ENCODE measurements at regions not wholly inside any gene's neighbourhood (a gene's known extent, or its start where the extent isn't known, plus 50 kb on each side); places are given as distances from the start of the nearest gene placed in this dataset.

DNA sequence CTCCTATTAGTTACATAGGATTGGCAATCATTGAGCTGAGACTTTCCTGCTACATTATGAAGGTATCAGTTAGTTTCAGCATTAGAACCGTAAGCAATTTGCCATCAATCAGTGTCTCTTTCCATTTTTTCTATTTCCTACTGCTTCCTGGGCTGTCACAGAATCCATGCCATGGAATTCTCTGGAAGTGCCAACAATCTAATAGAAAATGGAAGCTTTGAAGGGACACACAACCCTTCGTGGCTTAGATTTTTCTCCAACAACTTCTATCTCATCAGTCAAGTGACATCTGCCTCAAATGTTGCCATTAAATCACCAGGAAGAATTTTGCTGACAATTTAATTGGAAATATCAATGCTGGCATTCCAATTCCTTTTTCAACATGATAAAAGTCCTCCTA, 183.5 kb upstream of the PARD3B start:
- Histone ChIP-seq H3K4me2 (ENCODE audit: low read depth, low read length, poor library complexity, severe bottlenecking) (no peak overlapping the region), H3K9me3 (ENCODE audit: insufficient read depth, low read depth, low read length) (no peaks in the 10 kb centered on the region), H3F3A (ENCODE audit: low read depth) (no peaks in the 10 kb centered on the region), H4K20me1 (ENCODE audit: insufficient read depth, low read length, poor library complexity, severe bottlenecking) (no peaks in the 10 kb centered on the region), H3K4me1 (ENCODE audit: insufficient read depth, low read length, poor library complexity, severe bottlenecking) (no peaks in the 10 kb centered on the region), H3K36me3 (ENCODE audit: insufficient read depth, low read length) (no peaks in the 10 kb centered on the region), H3K4me3 (ENCODE audit: low read length, poor library complexity, severe bottlenecking) (no peak overlapping the region), H3K9ac (ENCODE audit: low read depth, low read length, poor library complexity, severe bottlenecking) (no peak overlapping the region), H2AFZ (ENCODE audit: low read length) (no peak overlapping the region), H3K27me3 (ENCODE audit: insufficient read depth, low read length, poor library complexity, severe bottlenecking) (no peaks in the 10 kb centered on the region), H3K9me2 (replicated peaks; ENCODE audit: low read depth, low read length) (no peaks in the 10 kb centered on the region), H3K79me2 (ENCODE audit: insufficient read depth, low read length) (no peaks in the 10 kb centered on the region)
- TF ChIP-seq EZH2phosphoT487 (IDR thresholded peaks at IDR 0.05; ENCODE audit: borderline replicate concordance) = no peak
- TF ChIP-seq, protein P1, sequence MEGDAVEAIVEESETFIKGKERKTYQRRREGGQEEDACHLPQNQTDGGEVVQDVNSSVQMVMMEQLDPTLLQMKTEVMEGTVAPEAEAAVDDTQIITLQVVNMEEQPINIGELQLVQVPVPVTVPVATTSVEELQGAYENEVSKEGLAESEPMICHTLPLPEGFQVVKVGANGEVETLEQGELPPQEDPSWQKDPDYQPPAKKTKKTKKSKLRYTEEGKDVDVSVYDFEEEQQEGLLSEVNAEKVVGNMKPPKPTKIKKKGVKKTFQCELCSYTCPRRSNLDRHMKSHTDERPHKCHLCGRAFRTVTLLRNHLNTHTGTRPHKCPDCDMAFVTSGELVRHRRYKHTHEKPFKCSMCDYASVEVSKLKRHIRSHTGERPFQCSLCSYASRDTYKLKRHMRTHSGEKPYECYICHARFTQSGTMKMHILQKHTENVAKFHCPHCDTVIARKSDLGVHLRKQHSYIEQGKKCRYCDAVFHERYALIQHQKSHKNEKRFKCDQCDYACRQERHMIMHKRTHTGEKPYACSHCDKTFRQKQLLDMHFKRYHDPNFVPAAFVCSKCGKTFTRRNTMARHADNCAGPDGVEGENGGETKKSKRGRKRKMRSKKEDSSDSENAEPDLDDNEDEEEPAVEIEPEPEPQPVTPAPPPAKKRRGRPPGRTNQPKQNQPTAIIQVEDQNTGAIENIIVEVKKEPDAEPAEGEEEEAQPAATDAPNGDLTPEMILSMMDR (conservative IDR thresholded peaks at IDR 0.05; ENCODE audit: low read length) = no peak

DNA sequence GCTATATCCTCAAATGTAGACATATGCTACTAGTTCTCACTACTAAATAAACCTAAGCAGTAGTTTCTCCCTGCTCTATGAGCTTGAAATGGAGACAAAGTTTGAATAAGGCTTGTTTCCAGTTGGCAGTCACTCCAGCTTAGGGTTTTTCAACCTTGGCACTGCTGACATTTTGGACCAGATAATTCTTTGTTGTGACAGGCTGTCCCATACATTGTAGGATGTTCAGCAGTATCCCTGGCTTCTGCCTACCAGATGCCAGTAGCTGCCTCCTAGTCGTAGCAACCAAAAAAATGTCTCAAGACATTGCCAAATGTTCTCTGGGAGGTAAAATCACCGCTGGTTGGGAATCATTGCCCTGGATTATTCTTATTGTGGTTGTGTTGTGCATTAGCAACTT, 182.7 kb upstream of the PARD3B start:
- no peaks in the 10 kb centered on the region for H3F3A ChIP-seq (ENCODE audit: low read depth)
- no peaks in the 10 kb centered on the region for H3K9me2 ChIP-seq (replicated peaks; ENCODE audit: low read depth, low read length)

DNA sequence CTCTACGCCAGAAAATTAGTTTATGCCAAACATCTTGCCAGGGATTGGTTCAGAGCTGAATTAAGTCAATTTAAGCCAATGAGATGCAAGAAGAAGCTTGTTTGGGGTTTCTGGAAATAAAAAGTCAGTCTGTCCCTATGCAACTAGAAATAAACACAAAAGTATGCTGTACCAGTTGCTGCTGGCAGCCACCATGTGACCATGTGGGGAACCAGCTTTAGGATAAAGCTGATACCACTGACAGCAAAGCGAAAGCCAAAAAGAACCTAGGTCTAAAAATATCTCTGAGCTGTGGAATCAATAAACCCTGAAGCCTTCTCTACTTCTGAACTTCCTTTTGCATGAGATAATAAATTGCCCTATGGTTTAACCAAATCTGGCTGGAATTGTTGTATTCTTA, 181.8 kb upstream of the PARD3B start:
- no peaks in the 10 kb centered on the region for H3K9me3 ChIP-seq (ENCODE audit: insufficient read depth, low read depth, low read length)
- no peaks in the 10 kb centered on the region for H3K9me2 ChIP-seq (replicated peaks; ENCODE audit: low read depth, low read length)
- H3K4me2 ChIP-seq (ENCODE audit: low read depth, low read length, poor library complexity, severe bottlenecking) = no peak overlapping the region
- no peak overlapping the region for H2AFZ ChIP-seq (ENCODE audit: low read length)
- H3K4me1 ChIP-seq (ENCODE audit: insufficient read depth, low read length, poor library complexity, severe bottlenecking) = no peaks in the 10 kb centered on the region
- no peak for TF ChIP-seq EZH2phosphoT487 (IDR thresholded peaks at IDR 0.05; ENCODE audit: borderline replicate concordance)
- TF ChIP-seq, protein P1 (conservative IDR thresholded peaks at IDR 0.05; ENCODE audit: low read length) = no peak
- H3K27me3 ChIP-seq (ENCODE audit: insufficient read depth, low read length, poor library complexity, severe bottlenecking) = no peaks in the 10 kb centered on the region
- no peaks in the 10 kb centered on the region for H3F3A ChIP-seq (ENCODE audit: low read depth)
- no peak overlapping the region for H3K9ac ChIP-seq (ENCODE audit: low read depth, low read length, poor library complexity, severe bottlenecking)
- H3K79me2 ChIP-seq (ENCODE audit: insufficient read depth, low read length) = no peaks in the 10 kb centered on the region
- no peaks in the 10 kb centered on the region for H4K20me1 ChIP-seq (ENCODE audit: insufficient read depth, low read length, poor library complexity, severe bottlenecking)
- H3K36me3 ChIP-seq (ENCODE audit: insufficient read depth, low read length) = no peaks in the 10 kb centered on the region
- H3K4me3 ChIP-seq (ENCODE audit: low read length, poor library complexity, severe bottlenecking) = no peak overlapping the region

More for the DNA sequence above, 182.7 kb upstream of the PARD3B start:
- no peaks in the 10 kb centered on the region for H3K4me1 ChIP-seq (ENCODE audit: insufficient read depth, low read length, poor library complexity, severe bottlenecking)
- H3K4me2 ChIP-seq (ENCODE audit: low read depth, low read length, poor library complexity, severe bottlenecking) = no peak overlapping the region
- no peaks in the 10 kb centered on the region for H4K20me1 ChIP-seq (ENCODE audit: insufficient read depth, low read length, poor library complexity, severe bottlenecking)
- no peaks in the 10 kb centered on the region for H3K79me2 ChIP-seq (ENCODE audit: insufficient read depth, low read length)
- no peak overlapping the region for H3K9ac ChIP-seq (ENCODE audit: low read depth, low read length, poor library complexity, severe bottlenecking)
- no peaks in the 10 kb centered on the region for H3K9me3 ChIP-seq (ENCODE audit: insufficient read depth, low read depth, low read length)
- H3K27me3 ChIP-seq (ENCODE audit: insufficient read depth, low read length, poor library complexity, severe bottlenecking) = no peaks in the 10 kb centered on the region
- no peak for TF ChIP-seq EZH2phosphoT487 (IDR thresholded peaks at IDR 0.05; ENCODE audit: borderline replicate concordance)
- TF ChIP-seq, protein P1 (conservative IDR thresholded peaks at IDR 0.05; ENCODE audit: low read length) = no peak
- H2AFZ ChIP-seq (ENCODE audit: low read length) = no peak overlapping the region
- H3K36me3 ChIP-seq (ENCODE audit: insufficient read depth, low read length) = no peaks in the 10 kb centered on the region
- no peak overlapping the region for H3K4me3 ChIP-seq (ENCODE audit: low read length, poor library complexity, severe bottlenecking)
